GM19324 (cell line): ENCODE measurements at regions not wholly inside any gene's neighbourhood (a gene's known extent, or its start where the extent isn't known, plus 50 kb on each side); places are given as distances from the start of the nearest gene placed in this dataset.
A peak's percentile ranks its signal among the peaks of the same experiment; 100 is the strongest.

Experiments
- ATAC-seq: cut with Tn5 transposase; IDR thresholded peaks from one replicate; pipeline ENCODE4 v1.9.1; 2021; ENCODE audit warnings: mild to moderate bottlenecking, moderate library complexity; ENCODE audit not compliant: unreplicated experiment, low FRiP score

- ATAC-seq: no peak
These were observed 107.4 kb downstream of the SNX18 start for GRCh38 chr5:54624805-54625568.

- ATAC-seq: no peak
These were observed 104.2 kb downstream of the SNX18 start for GRCh38 chr5:54621709-54622108.

DNA sequence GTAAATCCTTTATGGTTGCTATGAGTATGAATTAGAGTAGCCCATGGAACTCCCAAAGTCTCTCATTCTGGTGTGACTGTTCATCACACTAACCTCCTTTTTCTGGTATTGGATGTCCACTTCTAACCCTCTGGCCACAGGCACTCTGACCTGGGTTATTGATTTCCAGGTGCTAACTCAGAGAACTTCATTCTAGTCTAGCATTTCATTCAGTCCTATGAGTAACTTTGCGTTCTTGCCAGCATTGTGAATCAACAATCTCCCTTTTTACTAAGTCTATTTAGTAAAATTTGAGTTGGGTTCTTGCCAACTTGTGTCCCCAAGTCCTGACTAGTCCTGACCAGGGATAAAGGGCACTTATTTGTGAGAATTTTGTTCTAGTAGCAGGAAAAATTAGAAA, 103.5 kb downstream of the SNX18 start:
- ATAC-seq: no peak

- ATAC-seq: no peak
These were observed 102.8 kb downstream of the SNX18 start for GRCh38 chr5:54620141-54620933.

- ATAC-seq: no peak
These were observed 102.2 kb downstream of the SNX18 start for GRCh38 chr5:54619731-54620130.

- no peak for ATAC-seq
These were observed 99.1 kb downstream of the SNX18 start for GRCh38 chr5:54616518-54617220.

GRCh38 chr5:54616031-54616430, 98.5 kb downstream of the SNX18 start:
- ATAC-seq: no peak

- no peak for ATAC-seq
These were observed 97.8 kb downstream of the SNX18 start for GRCh38 chr5:54615381-54615780.

GRCh38 chr5:54612711-54613110, 95.2 kb downstream of the SNX18 start:
- ATAC-seq: no peak

DNA sequence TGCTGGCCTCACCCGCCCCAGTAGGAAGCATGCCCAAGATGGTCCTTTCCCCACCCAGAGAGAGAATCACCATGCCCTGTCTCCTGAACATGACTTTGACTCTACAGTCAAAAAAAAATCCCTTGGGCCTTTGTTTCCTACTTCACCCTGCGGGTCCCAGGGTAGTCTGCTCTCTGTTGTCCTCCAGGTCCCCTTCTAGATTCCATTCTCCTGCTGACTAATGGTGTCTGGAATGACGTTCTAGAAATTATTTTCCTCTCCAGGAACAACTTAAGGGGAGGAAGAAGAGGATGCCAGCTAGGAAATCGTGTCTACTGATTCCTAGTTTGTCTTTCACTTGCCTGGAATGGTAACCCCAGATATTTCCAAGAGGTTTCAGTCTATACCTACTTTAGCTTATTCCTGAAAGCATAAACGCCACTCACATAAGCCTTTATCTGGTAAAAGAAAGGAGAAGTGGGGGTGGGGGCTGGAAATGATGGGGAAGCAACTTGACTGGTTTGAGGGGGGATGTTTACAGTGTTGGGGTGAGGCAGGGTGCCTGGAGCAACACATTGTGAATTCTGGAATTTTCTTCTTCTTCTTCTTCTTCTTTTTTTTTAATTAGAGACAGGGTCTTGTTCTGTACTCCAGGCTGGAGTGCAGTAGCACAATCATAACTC, 93.9 kb downstream of the SNX18 start:
- no peak for ATAC-seq

DNA sequence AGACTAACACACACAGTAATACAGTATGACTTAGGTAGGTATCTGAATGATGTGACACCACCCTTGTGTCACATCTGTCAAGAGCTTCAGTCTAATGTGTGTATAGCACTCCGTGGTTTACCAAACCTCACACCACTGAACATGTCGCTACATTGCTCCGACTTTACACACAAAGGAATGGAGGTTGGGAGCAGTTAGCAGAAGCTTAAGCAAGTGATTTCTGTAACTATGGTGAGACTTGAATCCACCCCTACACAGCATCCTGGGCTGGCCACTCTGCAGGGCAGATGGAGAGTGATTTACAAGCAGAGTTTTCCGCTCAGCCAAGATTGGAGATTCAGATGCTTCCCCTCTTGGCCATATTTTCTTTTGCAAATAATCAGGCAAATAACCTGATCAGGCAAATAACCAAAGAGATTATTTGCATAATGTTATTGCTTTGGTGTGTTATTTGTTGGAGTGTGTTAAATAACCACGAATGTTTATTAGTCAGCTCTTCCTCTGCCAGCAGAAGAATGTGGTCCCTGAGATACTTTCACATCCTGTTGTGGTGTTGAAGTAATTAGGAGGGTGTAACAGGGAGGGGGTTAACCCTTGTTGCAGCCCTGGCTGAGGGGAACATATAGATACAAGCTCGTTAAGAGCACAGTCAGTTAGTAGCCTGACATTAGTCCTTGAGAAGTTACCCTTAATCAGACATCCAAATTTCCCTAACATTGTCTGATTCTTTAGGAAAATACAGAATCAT, 92.8 kb downstream of the SNX18 start:
- peak; percentile 73 for ATAC-seq

DNA sequence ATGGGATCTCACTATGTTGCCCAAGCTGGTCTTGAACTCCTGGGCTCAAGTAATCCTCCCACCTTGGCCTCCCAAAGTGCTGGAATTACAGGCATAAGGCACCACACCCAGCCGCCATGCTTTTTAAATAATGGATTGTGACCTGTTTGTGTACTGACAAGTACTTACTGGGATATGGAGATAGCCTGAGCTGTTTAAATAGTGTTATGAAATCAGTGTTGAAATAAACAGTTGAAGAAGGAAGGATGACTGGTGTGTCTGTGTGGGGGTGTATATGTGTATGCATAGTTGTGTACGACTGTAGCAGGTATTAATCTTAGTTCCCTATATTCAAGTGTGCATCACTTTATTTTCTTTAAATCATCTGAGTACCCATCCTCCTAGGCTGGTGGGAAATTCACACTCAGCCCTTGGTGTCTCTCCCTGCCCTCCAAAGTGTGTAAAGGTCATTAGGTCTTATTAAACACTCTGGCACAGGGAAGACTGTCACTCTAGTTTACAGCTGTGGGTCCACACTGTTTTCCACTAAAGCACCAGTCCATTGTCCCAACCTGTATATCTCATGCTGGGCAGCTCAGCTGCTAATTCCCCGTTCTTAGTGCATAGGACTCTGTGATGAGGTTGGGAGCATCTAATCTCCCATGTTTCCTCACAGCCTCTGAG, 91.0 kb downstream of the SNX18 start:
- no peak for ATAC-seq

DNA sequence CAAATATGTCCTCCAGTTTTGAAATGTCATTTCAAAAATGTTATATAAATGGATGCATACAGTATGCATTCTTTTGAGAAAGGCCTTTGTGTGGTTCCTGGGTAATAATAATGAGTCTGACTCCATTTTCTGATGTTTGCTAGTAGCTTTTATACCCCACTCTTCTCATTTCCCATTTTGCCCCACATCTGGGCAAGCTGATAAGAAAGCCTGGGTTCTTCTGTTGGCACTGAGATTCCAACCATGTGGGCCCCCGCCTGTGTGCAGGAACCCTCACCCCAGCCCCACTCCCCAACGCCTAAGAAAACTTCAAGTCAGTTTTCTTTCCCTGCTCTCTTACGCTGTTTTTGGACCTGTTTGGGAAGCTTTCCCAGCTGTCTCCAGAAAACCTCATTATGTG, 89.4 kb downstream of the SNX18 start:
- ATAC-seq: no peak

DNA sequence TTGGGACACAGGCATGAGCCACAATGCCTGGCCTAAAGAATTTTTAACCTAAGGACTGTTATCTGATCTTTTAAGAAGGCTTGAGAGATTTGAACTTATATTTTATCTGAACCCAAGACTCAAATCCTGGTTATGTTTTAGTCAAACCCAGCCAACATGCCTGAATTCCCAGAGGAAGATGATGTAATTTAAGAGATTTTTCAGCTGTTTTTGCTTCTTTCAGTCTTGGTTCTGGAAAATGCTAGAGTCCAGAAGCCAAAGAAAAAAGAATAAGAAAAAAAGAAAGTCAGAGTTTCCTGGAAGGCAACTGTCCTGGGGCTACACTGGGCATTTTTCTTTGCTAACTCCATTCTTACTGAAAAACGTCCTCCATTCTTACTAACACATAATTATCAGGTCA, 85.8 kb downstream of the SNX18 start:
- no peak for ATAC-seq

- no peak for ATAC-seq
These were observed 84.9 kb downstream of the SNX18 start for GRCh38 chr5:54602475-54602874.

DNA sequence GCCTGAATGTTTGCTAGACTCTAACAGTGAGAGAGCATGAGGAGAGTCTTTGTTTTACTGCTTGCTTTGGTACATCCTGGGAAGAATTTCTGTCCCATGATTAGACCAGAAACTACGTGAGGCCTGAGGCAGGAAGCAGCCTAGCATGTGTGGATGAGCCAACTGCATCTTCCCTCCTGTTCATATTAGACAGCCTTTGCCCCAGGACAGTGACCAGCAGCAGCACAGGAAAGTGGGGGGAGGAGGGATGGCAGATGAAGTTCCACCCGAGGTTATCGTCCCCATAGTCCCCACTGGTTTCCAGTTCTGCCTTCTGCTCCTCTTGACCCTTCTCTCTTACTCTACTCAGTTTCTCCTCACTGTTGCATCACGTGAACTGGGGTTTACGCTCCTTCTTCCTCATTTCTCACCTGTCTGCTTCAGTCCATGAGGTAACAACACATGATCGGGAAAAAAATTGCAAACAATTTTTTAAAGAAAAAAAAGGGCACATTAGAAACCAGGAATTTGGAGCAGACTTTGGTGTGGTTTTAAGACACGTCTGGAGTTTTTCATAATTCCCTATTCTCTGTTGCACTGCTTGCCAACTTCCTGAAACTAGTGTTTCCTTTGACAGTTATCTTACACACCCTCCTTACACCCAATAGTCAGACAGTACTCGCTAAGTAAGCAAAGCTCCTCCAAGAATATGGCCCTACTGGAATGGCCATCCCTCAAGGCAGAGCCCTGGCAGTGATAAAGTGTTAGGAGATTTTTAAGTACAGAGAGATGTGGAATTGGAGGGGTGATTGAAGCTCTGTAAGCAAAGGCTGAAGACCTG, 84.1 kb downstream of the SNX18 start:
- ATAC-seq: no peak
